Activated naive CD8-positive, alpha-beta T cell treated with anti-CD3 and anti-CD28 coated beads, Interleukin-2, amount 10 ng/mL, durations not matched to agents 7 days and 5 days (primary cell): ENCODE measurements at regions not wholly inside any gene's neighbourhood (a gene's known extent, or its start where the extent isn't known, plus 50 kb on each side); places are given as distances from the start of the nearest gene placed in this dataset.

ENCODE experiments used
- ATAC-seq: fragments of 150-1000 bp; cut with Tn5 transposase; one replicate; pipeline ENCODE4 v1.10.0; 2021; ENCODE audit warnings: low read depth, moderate library complexity
- POLR2A ChIA-PET: fragments of 350-600 bp; sonication (Branson Sonifier 250); formaldehyde crosslinking; loops from one replicate; lab custom pipeline; 2021; ENCODE audit warnings: antibody characterized with exemption; lab: Charles Lee
- DNase-seq: peaks from one replicate; pipeline ENCODE4 v3.0.0; 2021
- H3K27ac Mint-ChIP-seq: one replicate; pipeline ENCODE4 v1.8.0; 2022; ENCODE audit warnings: mild to moderate bottlenecking, mixed read lengths
- H3K27me3 Mint-ChIP-seq: one replicate; pipeline ENCODE4 v1.8.0; 2022; ENCODE audit warnings: mild to moderate bottlenecking, moderate library complexity, mixed read lengths
- H3K36me3 Mint-ChIP-seq: one replicate; pipeline ENCODE4 v1.8.0; 2021; ENCODE audit warnings: mild to moderate bottlenecking, mixed read lengths
- H3K4me1 Mint-ChIP-seq: one replicate; pipeline ENCODE4 v1.8.0; 2021; ENCODE audit warnings: mixed read lengths
- H3K4me3 Mint-ChIP-seq: one replicate; pipeline ENCODE4 v1.8.0; 2022; ENCODE audit warnings: mild to moderate bottlenecking, moderate library complexity, mixed read lengths
- H3K9me3 Mint-ChIP-seq: one replicate; pipeline ENCODE4 v1.8.0; 2021; ENCODE audit warnings: mixed read lengths

- no peak for ATAC-seq
- Mint-ChIP-seq H3K4me3 (no peak overlapping the region), H3K4me1 (no peaks in the 10 kb centered on the region), H3K9me3 (no peaks in the 10 kb centered on the region), H3K36me3 (no peaks in the 10 kb centered on the region), H3K27me3 (no peaks in the 10 kb centered on the region), H3K27ac (no peak overlapping the region)
- POLR2A ChIA-PET: no interaction called here
- DNase-seq: no peak
These were observed 251.7 kb upstream of the ADGRL2 start for GRCh38 chr1:81548918-81549587.

GRCh38 chr1:81547912-81548303 lies 252.8 kb upstream of the ADGRL2 start:
- Mint-ChIP-seq H3K9me3 (no peaks in the 10 kb centered on the region), H3K27me3 (no peaks in the 10 kb centered on the region), H3K36me3 (no peaks in the 10 kb centered on the region), H3K4me1 (no peaks in the 10 kb centered on the region), H3K4me3 (no peak overlapping the region), H3K27ac (no peak overlapping the region)
- ATAC-seq (no peak), DNase-seq (no peak)
- POLR2A ChIA-PET: no interaction called here

DNA sequence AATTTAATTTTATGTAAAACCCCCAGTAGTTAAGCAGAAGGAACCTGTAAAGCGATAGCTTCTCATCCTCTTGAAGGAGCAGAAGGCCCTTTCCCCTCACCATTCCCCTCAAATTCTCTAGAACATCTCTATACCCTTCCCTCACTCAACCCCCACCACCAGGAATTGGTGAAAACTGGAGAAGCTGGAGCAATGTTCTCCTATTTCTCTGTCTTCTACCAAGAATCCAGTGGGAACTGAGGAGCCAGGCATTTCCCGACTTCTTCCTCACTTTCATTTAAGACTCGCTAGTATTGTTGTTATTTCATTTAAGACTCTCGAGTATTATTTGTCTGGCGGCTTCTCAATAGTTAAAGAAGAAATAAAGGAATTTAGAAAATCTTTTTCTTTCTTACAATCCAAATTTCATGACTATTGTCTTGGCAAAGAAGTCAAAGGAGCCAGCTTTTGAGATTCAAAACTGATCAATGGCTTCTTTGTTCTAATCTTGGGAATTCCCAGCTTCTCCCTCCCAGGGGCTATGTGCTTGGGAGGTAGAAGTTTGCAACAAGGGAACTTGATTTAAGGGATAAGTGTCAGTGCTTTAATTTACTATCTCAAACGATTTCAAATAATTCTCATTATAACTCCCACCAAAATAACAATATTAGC lies 253.3 kb upstream of the ADGRL2 start:
- no peak for ATAC-seq
- POLR2A ChIA-PET: no interaction called here
- H3K27me3 Mint-ChIP-seq: no peaks in the 10 kb centered on the region
- H3K4me1 Mint-ChIP-seq: no peaks in the 10 kb centered on the region
- no peak overlapping the region for H3K4me3 Mint-ChIP-seq
- H3K27ac Mint-ChIP-seq: no peak overlapping the region
- H3K9me3 Mint-ChIP-seq: no peaks in the 10 kb centered on the region
- DNase-seq: no peak
- no peaks in the 10 kb centered on the region for H3K36me3 Mint-ChIP-seq

GRCh38 chr1:81545734-81546133 lies 255.0 kb upstream of the ADGRL2 start:
- Mint-ChIP-seq H3K4me3 (no peak overlapping the region), H3K27ac (no peak overlapping the region), H3K27me3 (no peaks in the 10 kb centered on the region), H3K4me1 (no peaks in the 10 kb centered on the region), H3K9me3 (no peaks in the 10 kb centered on the region), H3K36me3 (no peaks in the 10 kb centered on the region)
- ATAC-seq (no peak), DNase-seq (no peak)
- POLR2A ChIA-PET: no interaction called here

DNA sequence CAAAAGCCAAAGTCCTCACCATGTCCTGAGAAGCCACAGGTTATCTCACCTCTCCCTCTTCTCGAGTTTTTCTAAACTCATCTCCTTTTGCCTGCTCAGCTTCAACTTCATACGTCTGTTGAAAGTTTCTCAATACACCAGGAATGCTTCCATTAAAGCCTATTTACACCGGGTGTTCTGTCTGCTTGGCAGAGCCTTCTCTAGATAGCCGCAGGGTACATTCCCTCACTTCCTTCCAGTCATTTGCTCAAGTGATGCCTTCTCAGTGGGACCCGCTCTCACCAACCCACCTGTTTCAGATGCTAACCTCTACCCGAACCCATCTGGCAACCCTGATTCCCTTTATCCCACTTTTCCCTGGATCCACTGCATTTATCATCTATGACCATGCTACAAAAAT lies 257.0 kb upstream of the ADGRL2 start:
- ATAC-seq (no peak), DNase-seq (no peak)
- POLR2A ChIA-PET: interaction anchor here (0.6 kb wide), 1 partner anchor 1371 kb away, joined by 3 read pairs; no protein-coding TSS in a partner anchor
- no peaks in the 10 kb centered on the region for H3K36me3 Mint-ChIP-seq
- peaks cover 1% of the 10 kb centered on the region for H3K9me3 Mint-ChIP-seq
- no peaks in the 10 kb centered on the region for H3K27me3 Mint-ChIP-seq
- no peaks in the 10 kb centered on the region for H3K4me1 Mint-ChIP-seq
- H3K27ac Mint-ChIP-seq: no peak overlapping the region
- no peak overlapping the region for H3K4me3 Mint-ChIP-seq

DNA sequence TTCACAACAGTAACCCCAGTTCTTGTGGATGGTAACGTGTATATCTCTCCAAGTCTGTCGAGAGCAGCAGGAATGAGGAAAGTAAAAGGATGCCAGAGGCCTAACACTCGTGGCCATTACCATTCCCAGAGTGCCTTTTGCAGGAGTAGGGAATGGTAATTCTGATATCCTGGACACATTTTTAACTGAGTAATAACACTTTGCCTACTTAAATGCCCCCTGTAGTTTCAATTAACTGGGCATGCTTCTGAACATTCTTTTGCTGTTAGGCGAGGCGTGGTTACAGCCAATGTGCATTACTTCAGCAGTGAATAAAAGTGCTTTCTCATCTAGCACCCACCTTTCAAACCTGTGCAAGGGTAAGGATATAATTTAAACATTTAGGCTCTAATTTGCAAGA lies 258.5 kb upstream of the ADGRL2 start:
- no peaks in the 10 kb centered on the region for H3K27me3 Mint-ChIP-seq
- H3K27ac Mint-ChIP-seq: no peak overlapping the region
- peaks cover 1% of the 10 kb centered on the region for H3K9me3 Mint-ChIP-seq
- ATAC-seq: no peak
- no peak for DNase-seq
- no peaks in the 10 kb centered on the region for H3K4me1 Mint-ChIP-seq
- POLR2A ChIA-PET: no interaction called here
- no peaks in the 10 kb centered on the region for H3K36me3 Mint-ChIP-seq
- no peak overlapping the region for H3K4me3 Mint-ChIP-seq

DNA sequence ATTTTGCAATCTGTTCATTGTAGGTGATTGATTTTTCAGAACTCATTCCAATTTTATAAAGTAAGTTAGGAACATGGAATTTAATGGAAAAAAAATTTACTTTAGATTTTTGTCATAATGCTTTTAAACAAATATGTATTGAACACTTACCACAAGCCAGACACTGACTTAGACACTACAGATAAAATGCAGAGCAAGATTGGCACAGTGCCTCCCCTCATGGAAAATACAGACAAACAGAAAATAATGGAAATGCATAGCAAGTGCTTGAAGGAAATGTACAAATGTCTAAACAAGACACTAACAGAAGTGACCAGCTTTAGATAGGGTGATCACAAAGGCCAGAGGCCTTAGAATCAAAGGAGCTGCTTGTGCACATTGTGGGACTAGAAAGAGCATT lies 260.5 kb upstream of the ADGRL2 start:
- no peak for DNase-seq
- Mint-ChIP-seq H3K4me1 (no peaks in the 10 kb centered on the region), H3K27me3 (no peaks in the 10 kb centered on the region), H3K9me3 (peaks cover 1% of the 10 kb centered on the region), H3K27ac (no peak overlapping the region), H3K36me3 (no peaks in the 10 kb centered on the region), H3K4me3 (no peak overlapping the region)
- POLR2A ChIA-PET: no interaction called here
- no peak for ATAC-seq

DNA sequence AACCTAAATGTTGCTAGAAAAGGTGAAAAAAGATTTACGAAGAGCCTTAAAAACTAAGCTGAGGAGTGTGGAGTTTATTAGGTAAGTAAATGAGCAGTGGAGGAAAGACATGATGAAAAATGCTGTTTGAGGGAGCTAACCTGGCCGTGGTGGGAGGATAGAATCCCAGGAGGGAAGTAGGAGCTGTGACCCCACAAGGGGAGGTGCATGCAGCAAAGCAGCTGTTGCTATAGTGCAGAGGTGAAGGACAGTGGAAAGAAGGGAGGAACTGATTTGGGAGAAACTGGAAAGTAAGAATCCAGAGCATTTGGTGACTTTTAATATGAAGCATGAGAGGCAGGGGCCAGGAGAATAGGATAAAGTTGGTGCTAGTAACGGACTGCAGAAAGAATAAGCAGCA lies 271.7 kb upstream of the ADGRL2 start:
- ATAC-seq (no peak), DNase-seq (no peak)
- H3K4me3 Mint-ChIP-seq: no peak overlapping the region
- POLR2A ChIA-PET: no interaction called here
- no peaks in the 10 kb centered on the region for H3K4me1 Mint-ChIP-seq
- H3K36me3 Mint-ChIP-seq: no peaks in the 10 kb centered on the region
- H3K9me3 Mint-ChIP-seq: no peaks in the 10 kb centered on the region
- H3K27ac Mint-ChIP-seq: no peak overlapping the region
- H3K27me3 Mint-ChIP-seq: no peaks in the 10 kb centered on the region

DNA sequence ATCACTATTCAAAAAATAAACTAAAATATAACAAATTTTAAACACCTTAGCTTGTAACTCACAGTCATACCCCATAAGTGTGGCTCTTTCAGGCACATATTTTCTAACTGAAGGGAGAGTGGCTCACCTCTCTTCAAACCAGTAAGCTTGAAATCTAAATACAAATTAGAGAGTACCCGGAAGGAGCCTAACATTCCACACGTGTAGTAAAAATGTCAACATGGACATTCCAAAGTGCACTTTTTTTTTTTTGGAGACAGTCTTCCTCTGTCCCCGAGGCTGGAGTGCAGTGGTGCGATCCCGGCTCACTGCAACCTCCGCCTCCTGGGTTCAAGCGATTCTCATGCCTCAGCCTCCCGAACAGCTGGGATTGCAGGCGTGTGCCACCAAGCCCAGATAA lies 275.6 kb upstream of the ADGRL2 start:
- no peaks in the 10 kb centered on the region for H3K9me3 Mint-ChIP-seq
- H3K27ac Mint-ChIP-seq: no peak overlapping the region
- DNase-seq (no peak), ATAC-seq (no peak)
- H3K4me3 Mint-ChIP-seq: no peak overlapping the region
- POLR2A ChIA-PET: no interaction called here
- no peaks in the 10 kb centered on the region for H3K27me3 Mint-ChIP-seq
- H3K4me1 Mint-ChIP-seq: no peaks in the 10 kb centered on the region
- no peaks in the 10 kb centered on the region for H3K36me3 Mint-ChIP-seq

DNA sequence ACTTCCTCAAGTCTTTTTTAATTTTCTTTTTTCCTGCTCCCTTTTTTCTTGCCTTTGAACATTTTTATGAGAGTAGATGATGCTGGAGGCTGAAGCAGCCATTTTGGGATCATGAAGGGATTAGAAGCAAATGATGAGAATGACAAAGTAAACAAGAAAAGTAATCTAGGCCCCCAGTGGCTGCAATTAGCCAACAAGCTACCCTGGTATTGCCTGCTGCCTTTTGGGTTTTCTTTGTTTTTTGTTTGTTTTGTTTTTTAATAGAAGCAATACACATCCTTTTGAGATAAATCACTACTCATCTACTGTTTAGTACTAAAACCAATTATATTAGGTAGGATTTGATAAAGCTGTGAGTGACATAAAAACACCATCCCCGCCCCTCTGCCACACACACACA lies 280.7 kb upstream of the ADGRL2 start:
- no peak for ATAC-seq
- H3K9me3 Mint-ChIP-seq: no peaks in the 10 kb centered on the region
- POLR2A ChIA-PET: no interaction called here
- no peak overlapping the region for H3K27ac Mint-ChIP-seq
- no peak for DNase-seq
- no peaks in the 10 kb centered on the region for H3K36me3 Mint-ChIP-seq
- no peak overlapping the region for H3K4me3 Mint-ChIP-seq
- H3K4me1 Mint-ChIP-seq: no peaks in the 10 kb centered on the region
- no peaks in the 10 kb centered on the region for H3K27me3 Mint-ChIP-seq

- DNase-seq (no peak), ATAC-seq (no peak)
- Mint-ChIP-seq H3K36me3 (no peaks in the 10 kb centered on the region), H3K27ac (no peak overlapping the region), H3K4me1 (no peaks in the 10 kb centered on the region), H3K9me3 (no peaks in the 10 kb centered on the region), H3K4me3 (no peak overlapping the region), H3K27me3 (no peaks in the 10 kb centered on the region)
- POLR2A ChIA-PET: no interaction called here
These were observed 282.7 kb upstream of the ADGRL2 start for GRCh38 chr1:81517987-81518386.

DNA sequence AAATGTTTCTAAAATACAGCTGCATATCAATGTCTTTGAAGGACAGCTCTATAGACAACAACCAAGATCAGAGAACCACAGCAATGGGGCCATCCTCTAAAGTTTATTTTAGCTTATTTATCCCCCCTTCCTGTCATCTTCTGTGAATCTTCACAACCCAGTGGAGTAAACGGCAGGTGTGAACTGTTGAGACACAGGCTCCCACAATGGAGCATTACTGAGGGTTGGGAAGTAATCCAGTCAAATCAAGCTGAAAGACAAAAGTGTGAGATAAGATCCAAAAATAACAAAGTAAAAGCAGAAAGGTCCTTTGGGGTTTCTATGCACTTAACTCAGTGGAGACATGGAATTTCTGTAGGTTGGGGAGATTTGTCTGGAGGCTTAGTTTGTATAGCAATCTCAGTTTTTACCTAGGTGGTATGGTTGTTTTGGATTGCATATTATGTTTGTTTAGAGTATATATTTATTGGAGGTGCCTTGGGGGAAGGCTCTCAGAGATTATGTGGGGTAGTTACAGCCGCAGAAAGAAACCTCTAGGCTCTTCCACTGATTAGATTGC lies 286.9 kb upstream of the ADGRL2 start:
- Mint-ChIP-seq H3K27me3 (no peaks in the 10 kb centered on the region), H3K9me3 (no peaks in the 10 kb centered on the region)
- POLR2A ChIA-PET: no interaction called here

GRCh38 chr1:81512252-81513003 lies 288.3 kb upstream of the ADGRL2 start:
- H3K9me3 Mint-ChIP-seq: no peaks in the 10 kb centered on the region
- no peaks in the 10 kb centered on the region for H3K27me3 Mint-ChIP-seq
- no peak overlapping the region for H3K27ac Mint-ChIP-seq
- no peaks in the 10 kb centered on the region for H3K4me1 Mint-ChIP-seq
- H3K36me3 Mint-ChIP-seq: no peaks in the 10 kb centered on the region
- POLR2A ChIA-PET: no interaction called here
- ATAC-seq (no peak), DNase-seq (no peak)
- no peak overlapping the region for H3K4me3 Mint-ChIP-seq

More for the DNA sequence above, 286.9 kb upstream of the ADGRL2 start:
- ATAC-seq (no peak), DNase-seq (no peak)
- Mint-ChIP-seq H3K36me3 (no peaks in the 10 kb centered on the region), H3K4me3 (no peak overlapping the region), H3K4me1 (no peaks in the 10 kb centered on the region), H3K27ac (no peak overlapping the region)

DNA sequence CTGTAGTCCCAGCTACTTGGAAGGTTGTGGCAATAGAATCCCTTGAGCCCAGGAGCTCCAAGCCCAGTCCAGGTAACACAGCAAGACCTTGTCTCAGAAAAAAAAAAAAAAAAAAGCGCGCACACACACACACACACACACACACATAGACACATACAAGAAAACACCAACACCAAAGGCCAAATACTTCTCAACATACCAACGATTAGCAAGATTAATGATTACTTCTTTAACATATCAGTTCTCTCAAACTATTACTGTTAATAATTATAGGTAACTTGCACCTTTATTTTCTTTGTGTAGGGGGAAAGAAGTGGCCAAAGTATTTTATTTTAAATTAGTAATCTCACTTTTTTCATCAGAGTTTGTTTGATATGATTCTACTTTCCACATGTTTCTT lies 289.5 kb upstream of the ADGRL2 start:
- Mint-ChIP-seq H3K4me3 (no peak overlapping the region), H3K27me3 (no peaks in the 10 kb centered on the region), H3K4me1 (no peaks in the 10 kb centered on the region), H3K36me3 (no peaks in the 10 kb centered on the region), H3K9me3 (no peaks in the 10 kb centered on the region), H3K27ac (no peak overlapping the region)
- DNase-seq: no peak
- no peak for ATAC-seq
- POLR2A ChIA-PET: no interaction called here
